Activated gamma-delta T cell (primary cell): ENCODE measurements at regions not wholly inside any gene's neighbourhood (a gene's known extent, or its start where the extent isn't known, plus 50 kb on each side); places are given as distances from the start of the nearest gene placed in this dataset.
"Not testable (repeated sequence)": the region's sequence is repeated elsewhere in the genome, so short reads cannot be mapped to it uniquely, and the experiment has no call there.

Experiments used
- DNase-seq: peaks from one replicate; lab custom pipeline; 2025; lab: John Stamatoyannopoulos, UW

DNA sequence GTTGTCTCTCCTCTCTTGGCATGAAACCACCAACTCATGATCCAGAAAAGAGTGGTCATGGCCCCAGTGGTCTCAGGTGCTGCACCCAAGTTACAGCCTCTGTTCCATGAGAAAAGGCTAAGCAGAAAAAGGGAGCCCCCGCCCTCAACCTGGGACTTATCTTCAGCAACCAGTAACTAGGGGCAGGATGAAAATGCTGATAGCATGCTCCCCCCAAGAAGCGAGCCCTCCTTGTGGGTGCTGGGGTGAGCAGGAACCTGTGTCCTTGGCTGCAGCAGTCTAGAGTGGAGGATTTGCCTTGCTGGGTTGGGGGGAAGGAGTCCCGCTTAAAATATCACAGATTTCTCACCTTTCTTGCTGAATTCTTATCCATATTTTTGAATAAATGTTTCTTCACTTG, 490.0 kb downstream of the SUCLG1 start:
- DNase-seq: no peak

- DNase-seq: no peak
Measured at GRCh38 chr2:83967854-83968253, 491.2 kb downstream of the SUCLG1 start.

GRCh38 chr2:83966946-83967345, 492.1 kb downstream of the SUCLG1 start:
- DNase-seq: not testable (repeated sequence)

DNA sequence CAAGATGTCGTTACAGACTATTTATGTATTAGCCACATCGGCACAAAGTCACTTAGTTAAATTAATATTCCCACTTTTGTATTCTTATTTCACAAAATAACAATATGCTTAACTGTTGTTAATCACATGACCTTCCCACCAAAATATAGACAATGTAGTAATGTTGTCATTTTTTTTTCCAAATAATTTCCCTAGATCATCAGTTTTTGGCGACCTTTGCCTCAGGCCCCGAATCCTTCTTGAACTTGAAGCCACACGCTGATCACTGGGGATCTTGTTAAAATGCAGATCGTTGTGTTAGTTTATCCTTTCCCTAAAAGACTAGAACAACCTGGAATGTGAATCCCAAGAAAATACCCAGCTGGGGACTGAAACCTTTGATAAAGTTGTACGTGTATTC, 497.6 kb downstream of the SUCLG1 start:
- DNase-seq: no peak

- DNase-seq: no peak
Measured at GRCh38 chr2:83960371-83960770, 498.7 kb downstream of the SUCLG1 start.

DNA sequence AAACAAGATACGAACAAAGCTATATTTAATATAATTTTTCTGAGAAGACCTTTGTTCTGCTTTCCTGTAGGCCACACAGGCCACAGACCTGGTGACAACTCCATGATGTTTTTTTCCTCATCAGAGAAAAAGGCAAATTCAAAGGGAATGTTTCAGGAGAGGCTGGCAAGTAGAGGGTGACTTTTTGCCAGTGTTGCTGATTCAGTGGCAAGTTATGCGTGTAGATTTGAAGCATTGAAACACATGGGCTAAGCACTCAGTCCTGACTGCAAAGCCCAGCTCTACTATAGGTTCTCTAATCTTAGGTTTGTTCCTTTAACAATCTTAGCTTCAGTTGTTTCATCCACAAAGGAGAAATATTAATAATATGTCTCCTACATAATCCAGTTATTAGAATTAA, 499.8 kb downstream of the SUCLG1 start:
- no peak for DNase-seq

GRCh38 chr2:83956991-83957390, 502.1 kb downstream of the SUCLG1 start:
- no peak for DNase-seq

DNA sequence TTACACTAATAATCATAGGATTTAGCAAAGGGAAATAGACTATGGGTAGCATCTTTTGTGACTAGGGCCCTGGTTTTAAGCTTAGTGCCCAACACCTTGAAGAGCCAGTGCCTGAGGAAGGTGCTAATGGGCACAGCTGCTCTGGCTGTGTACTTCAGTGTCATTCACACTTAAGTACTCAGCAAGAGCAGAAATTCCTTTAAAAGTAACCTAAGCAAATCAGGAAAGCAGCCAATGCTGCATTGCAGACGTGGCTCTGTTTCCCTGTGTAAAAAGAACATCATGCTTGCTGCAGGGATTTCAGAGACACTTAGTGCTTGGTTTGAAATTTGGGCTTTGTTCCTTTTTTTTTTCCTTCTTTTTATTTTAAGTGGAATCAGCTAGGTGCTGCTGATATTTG, 505.4 kb downstream of the SUCLG1 start:
- DNase-seq: no peak

GRCh38 chr2:83951378-83951947, 507.6 kb downstream of the SUCLG1 start:
- DNase-seq: no peak

DNA sequence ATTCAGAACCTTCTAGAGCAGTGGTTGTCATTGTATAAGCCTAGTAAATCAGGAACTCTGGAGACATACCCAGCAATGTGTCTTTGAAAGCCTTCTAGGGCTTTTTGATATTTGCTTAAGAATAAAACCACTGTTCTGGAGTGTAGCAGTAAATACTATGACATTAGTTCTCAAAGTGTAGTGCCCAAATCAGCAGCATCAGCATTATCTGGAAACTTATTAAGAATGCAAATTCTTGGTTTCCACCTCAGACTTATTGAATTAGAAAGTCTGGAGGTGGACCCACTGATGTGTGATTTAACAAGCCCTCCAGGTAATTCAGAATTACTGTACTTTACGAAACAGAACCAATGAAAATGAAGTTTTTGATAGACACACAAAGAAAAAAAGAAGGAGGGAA, 509.7 kb downstream of the SUCLG1 start:
- no peak for DNase-seq

- DNase-seq: no peak
Measured at GRCh38 chr2:83944191-83944590, 514.9 kb downstream of the SUCLG1 start.

- DNase-seq: no peak
Measured at GRCh38 chr2:83943265-83943664, 515.8 kb downstream of the SUCLG1 start.

DNA sequence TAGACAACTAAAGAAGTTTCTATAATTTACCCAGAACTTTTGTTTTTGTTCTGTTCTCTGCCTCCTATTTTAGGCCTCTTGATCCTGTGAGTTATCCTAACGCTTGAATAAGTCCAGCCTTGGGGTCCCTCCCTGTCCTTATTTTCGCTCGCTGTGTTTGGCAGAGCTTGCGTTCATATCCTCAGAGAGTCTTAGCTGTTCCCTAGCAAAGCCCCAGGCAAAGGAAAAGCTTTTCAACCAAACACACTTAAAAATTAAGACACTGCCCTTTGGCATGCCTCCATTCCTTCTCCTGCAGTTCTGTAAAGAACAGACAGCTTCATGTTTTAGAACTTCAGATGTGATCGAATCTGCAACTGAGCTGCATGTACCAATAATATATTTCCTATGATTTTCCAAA, 517.2 kb downstream of the SUCLG1 start:
- no peak for DNase-seq

DNA sequence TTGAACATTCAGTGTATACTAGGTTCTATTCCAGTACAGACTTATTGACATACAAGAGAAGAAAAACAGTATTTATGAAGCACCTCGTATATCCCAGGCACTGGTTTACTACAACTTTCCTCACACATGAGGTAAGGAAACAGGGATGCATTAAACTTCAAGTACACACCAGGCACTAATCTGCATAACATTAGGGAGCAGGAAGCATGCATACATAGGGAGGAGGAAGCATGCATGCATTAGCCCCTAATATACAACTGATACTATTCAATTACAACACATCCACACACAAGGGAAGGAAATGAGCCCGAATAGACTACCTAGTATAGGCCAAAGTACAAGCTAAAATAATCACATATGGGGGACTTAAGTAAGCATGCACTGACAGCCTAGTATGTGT, 525.3 kb downstream of the SUCLG1 start:
- no peak for DNase-seq

DNA sequence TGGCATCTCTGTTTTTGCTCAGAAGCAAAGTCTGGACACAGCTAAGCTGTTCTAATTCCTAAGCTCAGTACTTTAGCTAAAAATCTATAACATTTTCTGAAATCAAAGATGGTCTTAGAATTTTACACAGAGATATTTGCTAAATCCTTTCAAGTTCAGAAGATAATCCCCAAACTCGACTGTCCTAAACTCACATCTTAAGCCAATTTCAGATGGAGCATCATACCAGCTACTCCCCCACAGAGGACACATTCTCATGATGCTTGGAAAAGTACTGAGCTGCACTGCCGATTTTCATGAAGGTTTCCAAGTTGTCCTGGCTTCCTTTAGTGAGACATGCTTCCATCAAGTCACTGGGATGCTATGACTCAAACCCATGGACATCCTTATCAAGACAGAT, 535.5 kb downstream of the SUCLG1 start:
- no peak for DNase-seq

GRCh38 chr2:83916559-83916958, 542.5 kb downstream of the SUCLG1 start:
- DNase-seq: no peak

DNA sequence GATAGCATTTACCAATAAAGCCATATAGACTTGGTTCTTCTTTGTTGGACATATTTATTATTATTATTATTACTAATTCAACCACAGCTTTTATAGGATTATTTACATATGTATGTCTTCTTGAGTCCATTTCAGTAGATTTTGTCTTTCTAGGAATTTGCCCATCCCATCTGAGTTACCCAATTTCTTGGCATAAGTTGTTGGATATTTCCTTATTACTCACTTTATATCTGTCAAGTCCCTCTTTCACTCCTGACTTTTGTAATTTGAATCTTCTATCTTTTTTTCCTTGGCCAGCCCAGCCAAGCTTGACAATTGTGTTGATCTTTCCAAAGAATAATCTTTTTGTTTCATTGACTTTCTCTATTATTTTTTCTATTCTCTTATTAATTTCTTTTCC, 543.7 kb downstream of the SUCLG1 start:
- DNase-seq: no peak

DNA sequence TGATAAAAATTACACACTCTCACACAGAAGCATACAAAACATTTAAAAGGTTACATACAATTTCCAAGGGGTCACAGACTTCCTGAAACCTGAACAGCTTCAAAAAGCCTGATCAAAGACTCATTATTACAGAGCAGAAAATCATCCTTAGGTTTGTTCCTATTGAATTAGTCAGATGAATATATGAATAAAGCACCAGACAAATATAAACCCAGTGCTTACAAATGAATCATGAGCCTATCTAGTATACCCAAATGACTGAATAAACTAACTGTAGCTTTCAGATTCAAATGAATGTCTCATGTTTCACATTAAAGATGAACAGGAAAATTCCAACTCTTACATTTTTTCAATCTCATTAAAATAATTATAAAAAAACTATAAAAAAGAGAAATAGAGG, 550.3 kb downstream of the SUCLG1 start:
- no peak for DNase-seq

GRCh38 chr2:83901317-83901716, 557.8 kb downstream of the SUCLG1 start:
- DNase-seq: no peak

DNA sequence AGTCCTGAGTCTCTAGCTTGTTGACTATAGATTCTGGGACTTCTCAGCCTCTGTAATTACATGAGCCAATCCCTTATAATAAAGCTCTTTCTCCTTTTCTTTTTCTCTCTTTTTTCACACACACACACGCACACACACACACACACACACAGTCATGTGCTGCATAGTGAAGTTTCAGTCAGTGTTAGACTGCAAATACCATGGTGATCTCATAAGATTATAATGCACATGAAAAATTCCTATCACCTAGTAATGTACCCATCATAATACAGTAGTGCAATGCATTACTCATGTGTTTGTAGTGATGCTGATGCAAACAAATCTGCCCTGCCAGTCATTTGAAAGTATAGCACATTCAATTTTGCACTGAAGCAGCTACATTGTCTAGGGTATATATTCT, 558.2 kb downstream of the SUCLG1 start:
- DNase-seq: no peak

DNA sequence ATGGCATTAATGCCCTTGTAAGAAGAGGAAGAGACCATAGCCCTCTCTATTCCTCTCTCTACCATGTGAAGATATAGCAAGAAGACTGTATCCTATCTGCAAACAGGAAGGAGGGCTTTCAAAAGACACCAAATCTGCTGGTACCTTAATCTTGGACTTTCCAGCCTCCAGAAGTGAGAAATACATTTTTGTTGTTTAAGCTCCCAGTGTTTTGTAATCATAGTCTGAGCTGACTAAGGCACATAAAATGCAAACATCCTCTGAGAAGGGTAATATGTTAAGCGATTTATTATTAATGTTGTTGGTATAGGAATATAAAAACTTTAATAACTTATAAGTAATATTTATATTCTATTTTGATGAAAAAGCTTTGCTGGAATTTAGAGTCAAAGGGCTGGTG, 559.8 kb downstream of the SUCLG1 start:
- DNase-seq: no peak

- no peak for DNase-seq
Measured at GRCh38 chr2:83894976-83895375, 564.1 kb downstream of the SUCLG1 start.

DNA sequence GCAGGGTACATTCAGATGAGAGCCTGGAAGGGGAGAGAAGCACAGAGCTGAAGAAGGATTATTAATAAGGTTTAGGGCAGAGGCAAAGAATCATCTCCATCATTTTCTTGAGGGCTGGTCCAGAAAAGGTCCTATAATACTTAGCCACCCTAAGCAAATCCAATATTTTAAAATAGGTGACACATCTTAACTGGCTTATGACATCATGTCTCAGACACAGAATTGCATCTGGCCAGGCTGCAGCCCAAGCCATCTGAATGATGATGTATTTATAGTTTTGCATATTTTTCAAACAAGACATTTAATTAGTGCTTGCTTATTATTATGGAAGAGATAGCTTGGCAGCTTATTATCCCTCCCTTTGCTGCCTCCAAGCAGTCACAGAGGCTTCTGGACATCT, 571.3 kb downstream of the SUCLG1 start:
- DNase-seq: no peak

GRCh38 chr2:83879127-83879526, 580.0 kb downstream of the SUCLG1 start:
- no peak for DNase-seq

DNA sequence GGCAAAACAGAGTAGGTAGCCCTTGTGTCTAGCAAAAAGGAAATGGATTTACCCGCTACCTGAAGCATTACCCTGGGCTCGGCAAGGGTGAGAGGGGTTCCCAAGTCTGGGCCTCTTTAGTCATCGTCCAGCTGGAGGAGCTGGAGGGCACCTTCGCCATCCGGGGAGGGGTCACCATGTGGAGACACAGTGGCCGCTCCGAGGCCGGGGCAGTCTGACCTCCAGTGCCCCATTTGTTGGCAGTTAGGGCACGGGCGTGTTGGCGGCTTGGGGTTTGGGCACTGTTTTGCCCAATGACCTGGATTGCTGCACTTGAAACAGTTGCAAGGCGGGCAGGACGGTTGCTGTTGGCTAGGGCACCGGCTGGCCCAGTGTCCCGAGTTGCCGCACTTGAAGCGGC, 581.8 kb downstream of the SUCLG1 start:
- DNase-seq: not testable (repeated sequence)
